Upper lobe of left lung (tissue), 6 donors: ENCODE measurements at regions not wholly inside any gene's neighbourhood (a gene's known extent, or its start where the extent isn't known, plus 50 kb on each side); places are given as distances from the start of the nearest gene placed in this dataset.

Experiments used
- ATAC-seq, 2 donors: fragments of 200-7000 bp; cut with Tn5 transposase; one replicate each; pipeline ENCODE4 v1.9.1; 2022; ENCODE audit warnings: mild to moderate bottlenecking in 2 of 2, moderate library complexity in 2 of 2; ENCODE audit not compliant: low FRiP score in 2 of 2
- DNase-seq, 2 donors: peaks; one replicate each; pipeline ENCODE4 v3.0.0-alpha.2; 2019 to 2020
- H3K27ac ChIP-seq, 4 donors: fragments of 200-600 bp; sonication (generic); one replicate each; pipeline ENCODE4 v1.5.1; 2016 to 2019
- H3K27me3 ChIP-seq, 4 donors: fragments of 200-600 bp; sonication (generic); one replicate each; pipeline ENCODE4 v1.5.1; 2017 to 2019
- H3K36me3 ChIP-seq, 4 donors: fragments of 200-600 bp; sonication (generic); one replicate each; pipeline ENCODE4 v1.5.1; 2016 to 2019
- H3K4me1 ChIP-seq, 4 donors: fragments of 200-600 bp; sonication (generic); one replicate each; pipeline ENCODE4 v1.5.1; 2018 to 2019
- H3K4me3 ChIP-seq, 4 donors: fragments of 200-600 bp; sonication (generic); one replicate each; pipeline ENCODE4 v1.5.1; 2017 to 2019; ENCODE audit warnings: mild to moderate bottlenecking in 2 of 4, moderate library complexity in 1 of 4
- H3K9me3 ChIP-seq, 4 donors: fragments of 200-600 bp; sonication (generic); one replicate each; pipeline ENCODE4 v1.5.1; 2018 to 2019
- EP300 ChIP-seq, 4 donors: sonication (generic); formaldehyde crosslinking; IDR thresholded peaks; one replicate each; pipeline ENCODE4 v1.5.1; 2017; ENCODE audit warnings: antibody characterized with exemption in 4 of 4, control low read depth in 2 of 4
- POLR2A ChIP-seq, 4 donors: fragments of 450-650 bp; IDR thresholded peaks; one replicate each; pipeline ENCODE4 v1.5.1; 2016 to 2017; ENCODE audit warnings: antibody characterized with exemption in 4 of 4, mild to moderate bottlenecking in 2 of 4
- POLR2AphosphoS5 ChIP-seq, 2 donors: sonication (generic); formaldehyde crosslinking; IDR thresholded peaks; one replicate each; pipeline ENCODE4 v1.5.1; 2017; ENCODE audit warnings: antibody characterized with exemption in 2 of 2
- WGBS, 2 donors: methylation state at CpG; one replicate each; pipeline ENCODE4 v1.1.5; 2017 to 2018; 5-methylcytosine and 5-hydroxymethylcytosine counted together
- TF ChIP-seq, protein P1 (sequence below), 6 experiments: fragments of 450-650 bp in 4 of 6; fragments of 200-600 bp in 2 of 6; sonication (generic) in 2 of 6; IDR thresholded peaks; one replicate each; pipeline ENCODE4 v1.5.1; 2016 to 2019; ENCODE audit warnings: antibody characterized with exemption in 6 of 6
- donor health status: DM: no; HTN: no; CAD: no; lungs with moderate emphysema.
- donor health status: DM: no; HTN: yes; CAD: no; lungs with severe emphysema.

DNA sequence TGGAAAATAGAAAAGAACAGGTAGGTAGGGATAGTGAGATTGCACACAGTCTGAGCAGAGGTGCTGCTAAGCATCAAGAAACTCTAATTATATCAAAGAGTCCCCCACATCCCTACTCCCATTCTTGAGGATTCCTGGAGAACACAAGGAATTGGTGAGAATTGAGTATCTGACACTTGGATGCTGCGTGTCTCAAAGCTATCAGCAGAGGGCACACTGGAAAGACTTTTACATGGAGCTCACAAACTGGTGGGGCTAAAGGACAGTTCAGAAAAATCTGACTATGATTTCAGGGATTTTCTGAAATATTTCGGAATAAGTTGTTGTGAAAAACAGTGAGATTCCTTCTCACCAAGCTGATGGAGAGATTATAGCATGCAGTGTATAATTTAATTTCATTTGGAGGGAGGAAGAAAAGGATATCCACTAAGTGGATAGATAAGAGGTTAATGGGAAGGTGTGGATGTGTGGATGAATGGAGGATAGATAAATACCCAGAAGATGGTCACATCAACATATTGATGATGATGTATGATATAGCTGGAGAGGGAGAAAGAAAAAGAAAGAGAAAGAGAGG lies 215.4 kb upstream of the DEFB112 start:
- DNase-seq (no peak), ATAC-seq (no peak)
- no peaks in the 10 kb centered on the region for H3K4me1 ChIP-seq
- no peaks in the 10 kb centered on the region for H3K9me3 ChIP-seq
- TF ChIP-seq EP300 (IDR thresholded peaks at IDR 0.05) (no peak), POLR2AphosphoS5 (IDR thresholded peaks at IDR 0.05) (no peak), POLR2A (IDR thresholded peaks at IDR 0.05) (no peak)
- TF ChIP-seq, protein P1, sequence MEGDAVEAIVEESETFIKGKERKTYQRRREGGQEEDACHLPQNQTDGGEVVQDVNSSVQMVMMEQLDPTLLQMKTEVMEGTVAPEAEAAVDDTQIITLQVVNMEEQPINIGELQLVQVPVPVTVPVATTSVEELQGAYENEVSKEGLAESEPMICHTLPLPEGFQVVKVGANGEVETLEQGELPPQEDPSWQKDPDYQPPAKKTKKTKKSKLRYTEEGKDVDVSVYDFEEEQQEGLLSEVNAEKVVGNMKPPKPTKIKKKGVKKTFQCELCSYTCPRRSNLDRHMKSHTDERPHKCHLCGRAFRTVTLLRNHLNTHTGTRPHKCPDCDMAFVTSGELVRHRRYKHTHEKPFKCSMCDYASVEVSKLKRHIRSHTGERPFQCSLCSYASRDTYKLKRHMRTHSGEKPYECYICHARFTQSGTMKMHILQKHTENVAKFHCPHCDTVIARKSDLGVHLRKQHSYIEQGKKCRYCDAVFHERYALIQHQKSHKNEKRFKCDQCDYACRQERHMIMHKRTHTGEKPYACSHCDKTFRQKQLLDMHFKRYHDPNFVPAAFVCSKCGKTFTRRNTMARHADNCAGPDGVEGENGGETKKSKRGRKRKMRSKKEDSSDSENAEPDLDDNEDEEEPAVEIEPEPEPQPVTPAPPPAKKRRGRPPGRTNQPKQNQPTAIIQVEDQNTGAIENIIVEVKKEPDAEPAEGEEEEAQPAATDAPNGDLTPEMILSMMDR (IDR thresholded peaks at IDR 0.05) = no peak
- no peaks in the 10 kb centered on the region for H3K36me3 ChIP-seq
- no peaks in the 10 kb centered on the region for H3K27me3 ChIP-seq
- no peak overlapping the region for H3K4me3 ChIP-seq
- WGBS, 2 donors = 27 to 38% methylated on average over 2 of the region's 2 CpGs
- no peak overlapping the region for H3K27ac ChIP-seq

DNA sequence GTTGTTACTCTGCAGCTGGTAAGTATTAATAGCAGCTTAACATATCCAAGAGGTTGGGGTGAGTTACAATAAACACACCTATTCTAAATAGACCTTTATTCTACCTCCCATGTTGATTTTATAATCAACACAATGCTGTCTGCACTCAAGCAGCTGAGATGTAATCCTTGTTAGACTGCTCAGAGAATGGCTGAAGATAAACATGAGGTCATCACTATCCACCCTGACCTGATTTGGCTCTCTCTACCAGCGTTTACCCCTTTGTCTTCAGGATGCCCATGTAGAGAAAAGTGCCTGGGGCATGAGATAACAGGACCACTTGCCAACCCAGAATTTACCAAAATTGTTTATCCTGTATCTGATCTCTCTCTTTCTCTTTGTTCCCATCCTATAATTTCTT lies 220.7 kb upstream of the DEFB112 start:
- no peak for DNase-seq
- Histone ChIP-seq H3K27me3 (no peaks in the 10 kb centered on the region), H3K9me3 (no peaks in the 10 kb centered on the region), H3K27ac (no peak overlapping the region), H3K4me1 (no peaks in the 10 kb centered on the region), H3K36me3 (no peaks in the 10 kb centered on the region), H3K4me3 (no peak overlapping the region)
- 23 to 25% methylated on average over 1 of the region's 1 CpG for WGBS, 2 donors
- no peak for ATAC-seq
- TF ChIP-seq, protein P1 (IDR thresholded peaks at IDR 0.05) = no peak
- no peak for TF ChIP-seq POLR2AphosphoS5 (IDR thresholded peaks at IDR 0.05)
- no peak for TF ChIP-seq POLR2A (IDR thresholded peaks at IDR 0.05)
- TF ChIP-seq EP300 (IDR thresholded peaks at IDR 0.05) = no peak

DNA sequence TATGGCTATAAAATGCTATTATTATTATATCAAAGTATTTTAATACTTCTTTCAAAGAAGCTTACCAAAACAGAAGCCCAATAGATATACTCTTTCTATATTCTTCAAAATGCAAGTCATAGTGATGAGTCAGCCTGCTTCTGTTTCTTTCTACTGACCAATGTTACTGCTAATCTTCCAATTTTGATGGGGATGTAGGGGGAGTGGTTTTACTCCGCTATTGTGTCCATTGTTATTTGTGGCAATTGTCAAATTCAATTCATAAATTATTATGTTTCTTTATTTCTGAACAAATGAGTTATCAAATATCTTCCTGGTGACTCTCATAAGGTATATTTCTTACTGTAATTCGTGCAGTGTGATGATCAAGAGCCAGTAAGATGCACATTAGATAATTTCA lies 221.5 kb upstream of the DEFB112 start:
- no peak overlapping the region for H3K4me3 ChIP-seq
- no peaks in the 10 kb centered on the region for H3K4me1 ChIP-seq
- H3K36me3 ChIP-seq = no peaks in the 10 kb centered on the region
- H3K9me3 ChIP-seq = no peaks in the 10 kb centered on the region
- no peak for DNase-seq
- no peaks in the 10 kb centered on the region for H3K27me3 ChIP-seq
- no peak overlapping the region for H3K27ac ChIP-seq
- 60 to 66% methylated on average over 2 of the region's 2 CpGs for WGBS, 2 donors
- ATAC-seq = no peak
- TF ChIP-seq, protein P1 (IDR thresholded peaks at IDR 0.05) = no peak
- TF ChIP-seq POLR2A (IDR thresholded peaks at IDR 0.05) (no peak), EP300 (IDR thresholded peaks at IDR 0.05) (no peak), POLR2AphosphoS5 (IDR thresholded peaks at IDR 0.05) (no peak)

DNA sequence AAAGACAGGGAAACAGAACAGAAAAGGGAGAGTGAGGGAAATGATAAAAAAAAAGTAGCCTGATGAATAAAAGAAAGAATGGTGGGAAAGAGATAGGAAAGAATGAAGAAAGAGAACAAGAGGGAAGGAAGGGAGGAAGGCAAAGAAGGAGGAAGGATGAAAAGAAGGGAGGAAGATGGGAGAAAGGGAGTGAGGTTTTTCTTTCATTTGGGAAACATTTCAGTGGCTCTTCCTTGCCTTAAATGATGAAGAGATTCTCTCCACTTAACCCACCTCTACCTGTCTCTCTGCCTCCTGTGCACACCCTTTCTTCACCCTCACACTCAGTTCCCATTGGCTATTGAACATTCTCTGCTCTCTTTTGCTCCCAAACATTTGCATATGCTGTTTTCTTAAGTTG lies 222.1 kb upstream of the DEFB112 start:
- Histone ChIP-seq H3K27ac (no peak overlapping the region), H3K9me3 (no peaks in the 10 kb centered on the region), H3K36me3 (no peaks in the 10 kb centered on the region), H3K4me1 (no peaks in the 10 kb centered on the region), H3K27me3 (no peaks in the 10 kb centered on the region), H3K4me3 (no peak overlapping the region)
- ATAC-seq = no peak
- no peak for DNase-seq
- TF ChIP-seq POLR2AphosphoS5 (IDR thresholded peaks at IDR 0.05) (no peak), EP300 (IDR thresholded peaks at IDR 0.05) (no peak), POLR2A (IDR thresholded peaks at IDR 0.05) (no peak)
- TF ChIP-seq, protein P1 (IDR thresholded peaks at IDR 0.05) = no peak

DNA sequence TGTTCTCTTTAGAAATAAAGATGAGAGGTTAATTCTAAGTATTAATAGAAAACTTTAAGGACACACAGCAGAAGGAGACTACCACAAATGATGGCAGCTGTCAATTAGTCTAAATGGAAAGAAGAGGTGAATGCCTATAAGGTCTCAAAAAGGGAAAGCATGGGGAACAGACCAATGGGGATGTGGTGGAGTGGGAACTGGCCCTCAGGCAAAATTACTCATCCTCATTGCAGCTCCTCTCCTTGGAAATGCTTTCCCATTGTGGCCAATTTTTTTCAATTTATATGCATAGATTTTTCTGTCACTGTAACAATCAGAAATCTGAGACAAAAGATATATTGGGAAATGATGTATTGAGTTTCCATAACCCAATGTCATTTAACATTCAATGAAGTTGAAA lies 222.9 kb upstream of the DEFB112 start:
- Histone ChIP-seq H3K9me3 (no peaks in the 10 kb centered on the region), H3K4me1 (no peaks in the 10 kb centered on the region), H3K4me3 (no peak overlapping the region), H3K27me3 (no peaks in the 10 kb centered on the region), H3K27ac (no peak overlapping the region), H3K36me3 (no peaks in the 10 kb centered on the region)
- ATAC-seq = no peak
- DNase-seq = no peak
- TF ChIP-seq, protein P1 (IDR thresholded peaks at IDR 0.05) = no peak
- TF ChIP-seq POLR2A (IDR thresholded peaks at IDR 0.05) = no peak
- no peak for TF ChIP-seq POLR2AphosphoS5 (IDR thresholded peaks at IDR 0.05)
- no peak for TF ChIP-seq EP300 (IDR thresholded peaks at IDR 0.05)
